ENCODE measurements at regions not wholly inside any gene's neighbourhood (a gene's known extent, or its start where the extent isn't known, plus 50 kb on each side); places are given as distances from the start of the nearest gene placed in this dataset.
"Not testable (repeated sequence)": the region's sequence is repeated elsewhere in the genome, so short reads cannot be mapped to it uniquely, and the experiment has no call there.

DNA sequence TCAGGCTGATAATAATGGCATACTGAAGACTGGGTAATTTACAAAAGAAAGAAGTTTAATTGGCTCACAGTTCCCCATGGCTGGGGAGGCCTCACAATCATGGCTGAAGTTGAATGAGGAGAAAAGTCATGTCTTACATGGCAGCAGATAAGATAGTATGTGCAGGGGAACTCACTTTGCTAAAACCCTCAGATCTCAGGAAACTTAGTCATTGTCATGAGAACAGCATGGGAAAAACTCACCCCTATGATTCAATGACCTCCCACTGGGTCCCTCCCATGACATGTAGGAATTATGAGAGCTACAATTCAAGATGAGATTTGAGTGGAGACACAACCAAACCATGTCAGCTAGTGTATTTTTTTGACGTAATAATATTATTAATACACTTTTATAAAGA, 149.8 kb upstream of the BOD1L1 start:
- no peak for DNase-seq
- Mint-ChIP-seq H3K27ac (no peak overlapping the region), H3K27me3 (ENCODE audit: low read depth) (peaks cover 2% of the 10 kb centered on the region), H3K4me3 (no peak overlapping the region), H3K4me1 (ENCODE audit: low read depth) (no peaks in the 10 kb centered on the region), H3K36me3 (ENCODE audit: low read depth) (no peaks in the 10 kb centered on the region), H3K9me3 (peaks cover 10% of the 10 kb centered on the region)
- CTCF ChIA-PET: no interaction called here
- intact Hi-C loops (cut with micrococcal nuclease): no loop called here

DNA sequence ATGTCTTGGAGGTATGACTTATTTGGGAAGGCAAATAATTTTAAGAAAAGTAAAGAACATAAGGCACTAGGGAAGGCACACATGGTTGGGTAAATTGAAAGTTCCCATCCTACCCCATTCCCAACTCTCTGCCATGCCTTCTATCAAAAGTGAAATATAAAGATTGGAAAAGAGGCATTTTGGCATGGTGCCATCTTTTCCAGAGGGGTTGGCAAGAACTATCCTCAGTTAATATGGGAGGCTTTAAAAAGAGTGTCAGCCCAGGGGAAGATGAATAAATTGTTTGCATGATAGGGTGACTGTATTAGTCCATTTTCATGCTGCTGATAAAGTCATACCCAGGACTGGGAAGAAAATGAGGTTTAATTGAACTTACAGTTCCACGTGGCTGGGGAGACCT, 150.8 kb upstream of the BOD1L1 start:
- Mint-ChIP-seq H3K4me3 (no peak overlapping the region), H3K4me1 (ENCODE audit: low read depth) (no peaks in the 10 kb centered on the region), H3K36me3 (ENCODE audit: low read depth) (no peaks in the 10 kb centered on the region), H3K27ac (no peak overlapping the region), H3K27me3 (ENCODE audit: low read depth) (peaks cover 4% of the 10 kb centered on the region), H3K9me3 (peaks cover 12% of the 10 kb centered on the region)
- intact Hi-C loops (cut with micrococcal nuclease): no loop called here
- CTCF ChIA-PET: no interaction called here
- no peak for DNase-seq

DNA sequence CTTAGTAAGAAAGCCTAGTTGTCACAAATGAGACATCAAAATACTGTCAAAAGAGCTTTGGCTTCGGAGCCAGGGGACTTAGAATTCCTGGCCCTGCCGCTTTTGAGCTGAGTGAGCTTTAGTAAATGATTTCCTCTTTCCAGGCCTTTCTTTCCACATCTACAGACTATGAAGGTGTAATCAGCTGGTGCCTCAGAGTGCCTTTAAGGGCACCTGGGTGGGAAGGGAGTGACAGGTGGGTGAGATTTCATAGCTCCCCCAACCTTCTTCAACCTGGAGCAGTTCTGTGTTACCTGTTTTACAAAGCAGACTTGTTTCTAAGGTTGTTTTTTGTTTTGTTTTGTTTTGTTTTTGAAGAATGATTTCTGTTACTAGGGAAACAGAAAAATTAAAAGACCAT, 154.7 kb upstream of the BOD1L1 start:
- Mint-ChIP-seq H3K9me3 (peaks cover 3% of the 10 kb centered on the region), H3K36me3 (ENCODE audit: low read depth) (no peaks in the 10 kb centered on the region), H3K4me3 (no peak overlapping the region), H3K27me3 (ENCODE audit: low read depth) (peaks cover 2% of the 10 kb centered on the region), H3K27ac (no peak overlapping the region), H3K4me1 (ENCODE audit: low read depth) (no peaks in the 10 kb centered on the region)
- DNase-seq: no peak
- intact Hi-C loops (cut with micrococcal nuclease): no loop called here
- CTCF ChIA-PET: no interaction called here

DNA sequence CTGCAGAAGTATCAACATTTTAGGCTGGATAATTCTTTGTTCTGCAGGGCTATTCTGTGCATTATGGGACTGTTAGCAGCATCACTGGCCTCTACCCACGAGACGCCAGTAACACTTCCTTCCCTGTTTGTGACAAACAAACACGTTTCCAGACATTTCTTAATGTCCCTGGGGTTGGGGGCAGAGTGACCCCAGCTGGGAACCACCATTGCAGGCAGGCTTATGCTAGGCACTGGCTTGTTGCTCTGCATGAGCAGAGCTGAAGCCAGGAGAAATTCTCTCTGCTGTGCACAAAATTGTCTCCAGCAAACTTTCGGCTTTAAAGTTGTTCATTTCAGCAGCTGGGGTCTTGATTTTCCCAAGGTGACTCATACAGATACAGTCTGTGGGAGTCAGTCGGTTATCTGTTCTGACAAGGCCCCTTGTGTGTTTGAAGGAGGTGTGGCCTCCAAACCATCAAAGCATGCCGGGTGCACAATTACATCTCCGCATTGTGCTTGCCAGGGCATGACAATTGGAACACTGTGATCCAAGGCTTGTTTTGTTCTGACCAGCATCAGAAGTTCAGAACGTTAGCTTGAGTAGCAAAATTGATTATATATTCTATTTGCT, 156.4 kb upstream of the BOD1L1 start:
- intact Hi-C loops (cut with micrococcal nuclease): no loop called here
- Mint-ChIP-seq H3K4me1 (ENCODE audit: low read depth) (no peaks in the 10 kb centered on the region), H3K27me3 (ENCODE audit: low read depth) (peaks cover 2% of the 10 kb centered on the region), H3K27ac (no peak overlapping the region), H3K4me3 (no peak overlapping the region), H3K36me3 (ENCODE audit: low read depth) (no peaks in the 10 kb centered on the region), H3K9me3 (peaks cover 2% of the 10 kb centered on the region)
- no peak for DNase-seq
- CTCF ChIA-PET: no interaction called here

DNA sequence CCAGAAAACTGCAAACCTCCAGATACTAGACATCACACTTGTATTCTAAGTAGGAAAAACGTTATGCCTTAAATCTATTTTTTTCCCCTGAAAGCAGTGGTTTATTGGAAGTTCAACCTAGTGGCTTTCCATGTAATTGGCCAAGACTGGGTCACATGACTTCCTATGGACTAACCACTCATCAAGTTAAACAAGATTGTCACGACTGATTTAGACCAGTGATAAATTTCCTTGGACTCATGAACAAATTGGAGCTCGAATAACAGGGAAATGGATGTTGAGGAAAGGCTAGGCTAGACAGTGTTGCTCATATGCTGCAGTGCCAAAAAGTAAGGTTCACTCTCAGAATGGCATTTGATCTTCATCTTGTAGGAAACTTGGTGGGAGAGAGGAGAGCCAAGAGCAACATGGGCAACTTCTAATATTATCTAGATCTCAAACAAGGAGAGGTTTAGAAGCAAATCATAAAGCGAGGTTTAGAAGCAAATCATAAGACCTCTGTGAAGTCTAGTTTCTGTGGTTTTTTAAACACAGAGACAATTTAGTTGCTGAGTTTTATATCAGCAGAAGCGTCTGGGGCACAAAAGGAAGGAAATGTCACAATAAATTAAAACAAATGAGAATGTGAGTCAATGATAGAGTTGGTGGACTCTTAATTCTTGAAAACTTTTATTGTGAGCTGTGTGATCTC, 165.6 kb upstream of the BOD1L1 start:
- DNase-seq: no peak
- Mint-ChIP-seq H3K27me3 (ENCODE audit: low read depth) (peaks cover 15% of the 10 kb centered on the region), H3K27ac (no peak overlapping the region), H3K9me3 (no peaks in the 10 kb centered on the region), H3K36me3 (ENCODE audit: low read depth) (no peaks in the 10 kb centered on the region), H3K4me3 (no peak overlapping the region), H3K4me1 (ENCODE audit: low read depth) (no peaks in the 10 kb centered on the region)
- intact Hi-C loops (cut with micrococcal nuclease): no loop called here
- CTCF ChIA-PET: no interaction called here

DNA sequence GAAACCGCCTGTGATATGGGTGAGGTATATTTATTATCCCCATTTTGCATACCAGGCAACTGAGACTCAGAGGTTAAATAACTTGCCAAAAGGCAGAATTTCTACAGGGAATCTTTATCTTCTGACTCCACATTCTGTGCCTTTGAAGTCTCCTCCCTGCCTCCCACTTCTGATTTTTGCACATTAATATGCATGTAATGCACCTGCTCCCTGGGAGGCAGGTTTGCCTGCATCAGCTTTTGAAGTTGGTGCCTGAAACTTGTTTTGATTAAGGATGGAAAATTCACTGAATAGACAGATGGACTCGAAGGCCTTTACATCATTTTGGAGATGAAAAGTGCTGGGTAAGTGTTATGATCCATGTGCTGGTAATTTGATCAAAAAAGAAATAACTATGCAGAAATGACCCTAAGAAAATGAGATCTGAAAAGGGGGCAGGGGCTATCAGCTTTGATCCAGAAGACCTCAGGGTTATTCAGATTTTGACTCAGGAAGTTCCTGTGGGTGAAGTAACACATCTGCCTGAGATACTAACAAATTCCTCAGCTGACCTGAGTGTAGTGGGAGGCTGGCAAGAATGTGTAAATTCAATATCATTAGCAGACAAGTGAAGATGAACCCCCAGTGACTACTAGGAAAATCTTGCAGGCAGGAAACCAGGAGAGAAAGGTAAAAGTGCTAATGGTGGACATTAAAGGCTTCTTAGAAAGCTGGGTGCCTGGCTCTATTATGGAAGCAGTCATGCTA, 167.5 kb upstream of the BOD1L1 start:
- intact Hi-C loops (cut with micrococcal nuclease): no loop called here
- Mint-ChIP-seq H3K9me3 (no peaks in the 10 kb centered on the region), H3K27me3 (ENCODE audit: low read depth) (peaks cover 15% of the 10 kb centered on the region), H3K36me3 (ENCODE audit: low read depth) (no peaks in the 10 kb centered on the region), H3K4me1 (ENCODE audit: low read depth) (no peaks in the 10 kb centered on the region), H3K4me3 (no peak overlapping the region), H3K27ac (no peak overlapping the region)
- CTCF ChIA-PET: no interaction called here
- DNase-seq: no peak

DNA sequence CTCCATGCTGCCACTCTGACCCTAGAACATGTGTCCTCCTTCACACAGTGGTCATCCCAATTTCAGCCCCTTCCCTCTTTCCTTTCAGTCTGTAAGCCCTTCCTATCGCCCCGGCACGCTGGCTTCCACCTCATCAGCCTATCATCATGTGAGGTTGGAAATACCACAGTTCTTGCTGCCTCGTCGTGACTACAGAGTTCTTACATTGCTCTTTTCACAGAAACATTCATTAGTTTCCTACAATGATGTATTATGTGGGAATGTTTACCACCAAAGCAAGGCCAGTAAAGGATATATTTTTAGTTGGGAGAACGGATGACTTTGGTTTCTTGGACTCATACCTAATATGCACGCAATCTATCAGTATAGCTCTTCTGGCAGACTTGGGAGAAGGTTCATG, 169.5 kb upstream of the BOD1L1 start:
- CTCF ChIA-PET: no interaction called here
- Mint-ChIP-seq H3K27me3 (ENCODE audit: low read depth) (peaks cover 9% of the 10 kb centered on the region), H3K27ac (no peak overlapping the region), H3K9me3 (no peaks in the 10 kb centered on the region), H3K4me1 (ENCODE audit: low read depth) (no peaks in the 10 kb centered on the region), H3K4me3 (no peak overlapping the region), H3K36me3 (ENCODE audit: low read depth) (no peaks in the 10 kb centered on the region)
- intact Hi-C loops (cut with micrococcal nuclease): no loop called here
- no peak for DNase-seq

DNA sequence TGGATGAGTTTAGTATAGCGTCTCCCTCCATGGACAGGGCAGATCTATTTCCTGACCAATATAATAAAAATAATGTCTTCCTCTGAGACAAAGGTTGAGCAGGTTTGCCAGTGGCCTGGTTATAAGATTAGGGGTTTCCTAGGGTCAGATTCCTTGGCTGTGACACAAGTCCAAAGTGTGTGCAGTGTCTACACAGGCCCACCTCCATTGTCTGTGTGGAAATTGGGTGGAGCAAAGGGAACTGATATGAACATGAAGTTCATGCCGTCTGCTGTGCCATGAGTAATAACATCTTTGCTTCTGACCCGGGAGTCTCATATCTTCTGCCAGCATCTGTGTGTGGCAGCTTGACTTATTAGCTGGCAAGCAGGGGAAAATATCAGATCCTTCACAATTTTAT, 187.7 kb upstream of the BOD1L1 start:
- H3K4me3 Mint-ChIP-seq: no peak overlapping the region
- no peak overlapping the region for H3K27ac Mint-ChIP-seq
- H3K9me3 Mint-ChIP-seq: no peaks in the 10 kb centered on the region
- H3K27me3 Mint-ChIP-seq (ENCODE audit: low read depth): no peaks in the 10 kb centered on the region
- intact Hi-C loops (cut with micrococcal nuclease): no loop called here
- DNase-seq: no peak
- H3K36me3 Mint-ChIP-seq (ENCODE audit: low read depth): no peaks in the 10 kb centered on the region
- H3K4me1 Mint-ChIP-seq (ENCODE audit: low read depth): no peaks in the 10 kb centered on the region
- CTCF ChIA-PET: no interaction called here

DNA sequence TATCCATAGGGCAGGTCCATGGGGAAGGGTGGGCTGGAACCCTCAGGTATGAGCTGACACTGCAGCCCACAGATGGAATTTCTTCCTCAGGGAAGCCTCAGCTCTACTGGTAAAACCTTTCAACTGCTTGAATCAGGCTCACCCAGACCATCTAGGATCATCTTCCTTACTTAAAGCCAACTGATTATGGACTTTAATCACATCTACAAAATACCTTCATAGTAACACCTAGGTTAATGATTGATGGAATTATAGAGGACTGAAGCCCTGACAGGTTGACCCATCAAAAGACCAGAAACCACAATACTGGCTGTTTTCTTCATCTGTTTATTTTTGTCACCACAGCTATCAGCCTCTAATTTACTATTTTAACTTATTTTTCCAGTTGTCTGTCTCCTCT, 188.9 kb upstream of the BOD1L1 start:
- DNase-seq: no peak
- Mint-ChIP-seq H3K9me3 (no peaks in the 10 kb centered on the region), H3K36me3 (ENCODE audit: low read depth) (no peaks in the 10 kb centered on the region), H3K27me3 (ENCODE audit: low read depth) (no peaks in the 10 kb centered on the region), H3K27ac (no peak overlapping the region), H3K4me1 (ENCODE audit: low read depth) (no peaks in the 10 kb centered on the region), H3K4me3 (no peak overlapping the region)
- intact Hi-C loops (cut with micrococcal nuclease): no loop called here
- CTCF ChIA-PET: no interaction called here

DNA sequence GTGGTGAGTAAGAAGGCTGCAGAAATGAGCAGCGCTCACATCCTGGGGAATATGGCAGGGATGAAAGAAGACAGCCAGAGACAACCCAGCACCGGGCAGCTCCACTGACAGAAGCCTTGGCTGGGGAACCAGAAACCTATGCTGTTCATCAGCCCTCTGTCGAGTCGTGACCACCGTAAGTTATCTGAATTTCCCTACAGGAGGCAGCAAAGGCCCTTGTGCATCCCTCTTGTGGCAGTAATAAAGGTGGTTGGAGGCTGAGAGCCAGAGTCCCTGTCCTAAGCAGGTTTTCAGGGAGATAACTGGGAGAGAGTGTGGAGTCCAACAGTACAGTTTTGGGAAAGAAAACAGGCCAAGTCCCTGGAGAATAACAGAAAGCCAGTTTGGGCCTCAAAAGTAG, 194.0 kb upstream of the BOD1L1 start:
- CTCF ChIA-PET: no interaction called here
- Mint-ChIP-seq H3K36me3 (ENCODE audit: low read depth) (peaks cover 2% of the 10 kb centered on the region), H3K9me3 (peaks cover 14% of the 10 kb centered on the region), H3K4me3 (no peak overlapping the region), H3K4me1 (ENCODE audit: low read depth) (no peaks in the 10 kb centered on the region), H3K27ac (no peak overlapping the region), H3K27me3 (ENCODE audit: low read depth) (no peaks in the 10 kb centered on the region)
- intact Hi-C loops (cut with micrococcal nuclease): no loop called here
- DNase-seq: no peak

DNA sequence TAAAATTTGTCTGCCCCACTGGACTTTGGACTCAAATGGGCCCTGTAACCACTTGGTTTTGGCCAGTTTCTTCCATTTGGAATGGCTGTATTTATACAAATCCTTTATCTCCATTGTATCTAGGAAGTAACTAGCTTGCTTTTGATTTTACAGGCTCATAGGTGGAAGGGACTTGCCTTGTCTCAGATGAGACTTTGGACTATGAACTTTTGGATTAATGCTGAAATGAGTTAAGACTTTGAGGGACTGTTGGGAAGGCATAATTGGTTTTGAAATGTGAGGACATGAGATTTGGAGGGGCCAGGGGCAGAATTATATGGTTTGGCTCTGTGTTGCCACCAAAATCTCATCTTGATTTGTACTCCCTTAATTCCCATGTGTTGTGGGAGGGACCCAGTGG, 198.3 kb upstream of the BOD1L1 start:
- H3K36me3 Mint-ChIP-seq (ENCODE audit: low read depth); CTCF ChIA-PET; DNase-seq; H3K4me1 Mint-ChIP-seq (ENCODE audit: low read depth); H3K4me3 Mint-ChIP-seq; intact Hi-C loops (cut with micrococcal nuclease); H3K27ac Mint-ChIP-seq; H3K27me3 Mint-ChIP-seq (ENCODE audit: low read depth): not testable (repeated sequence)
- H3K9me3 Mint-ChIP-seq: peaks cover 14% of the 10 kb centered on the region

DNA sequence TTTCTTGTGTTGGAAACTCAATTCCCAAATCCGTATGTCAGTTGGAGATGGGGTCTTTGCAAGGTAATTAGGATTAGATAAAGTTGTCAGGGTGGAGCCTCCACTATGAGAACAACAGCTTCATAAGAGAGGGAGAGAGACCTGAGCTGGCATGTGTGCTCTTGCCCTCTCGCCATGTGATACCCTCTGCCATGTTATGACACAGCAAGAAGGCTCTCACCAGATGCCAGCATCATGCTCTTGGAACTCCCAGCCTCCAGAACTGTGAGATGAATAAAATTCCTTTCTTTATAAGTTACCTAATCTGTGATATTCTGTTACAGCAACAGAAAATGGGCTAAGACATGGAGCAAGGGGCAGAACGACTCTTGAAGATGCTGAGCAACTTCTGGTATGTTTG, 201.9 kb upstream of the BOD1L1 start:
- Mint-ChIP-seq H3K4me1 (ENCODE audit: low read depth) (no peaks in the 10 kb centered on the region), H3K36me3 (ENCODE audit: low read depth) (peaks cover 2% of the 10 kb centered on the region), H3K27me3 (ENCODE audit: low read depth) (peaks cover 3% of the 10 kb centered on the region), H3K9me3 (peaks cover 3% of the 10 kb centered on the region), H3K4me3 (no peak overlapping the region), H3K27ac (no peak overlapping the region)
- CTCF ChIA-PET: interaction anchor here (0.6 kb wide), 1 partner anchor 40 kb away, joined by 3 read pairs; no protein-coding TSS in a partner anchor
- intact Hi-C loops (cut with micrococcal nuclease): no loop called here
- no peak for DNase-seq

DNA sequence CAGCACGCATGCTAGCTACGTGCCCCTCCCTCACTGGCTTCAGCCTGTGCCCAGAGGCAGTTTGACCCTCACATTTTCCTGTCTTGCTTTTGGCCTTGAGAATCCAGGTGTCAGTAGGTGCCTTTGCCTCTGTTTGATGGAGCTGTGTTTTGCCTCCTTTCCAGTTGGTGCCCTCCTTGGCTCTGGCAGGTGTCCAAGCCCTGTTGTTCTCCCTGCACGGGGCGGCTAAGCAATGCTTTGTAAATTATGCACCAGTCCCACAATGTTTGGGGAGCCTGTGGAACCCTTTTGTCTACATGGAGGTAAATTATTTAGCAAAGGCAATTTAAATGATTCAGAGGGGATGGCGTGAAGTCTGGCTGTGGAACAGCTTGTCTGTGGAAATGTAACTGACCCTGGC, 202.9 kb upstream of the BOD1L1 start:
- Mint-ChIP-seq H3K9me3 (no peaks in the 10 kb centered on the region), H3K27me3 (ENCODE audit: low read depth) (peaks cover 3% of the 10 kb centered on the region), H3K4me3 (no peak overlapping the region), H3K4me1 (ENCODE audit: low read depth) (no peaks in the 10 kb centered on the region), H3K36me3 (ENCODE audit: low read depth) (no peaks in the 10 kb centered on the region), H3K27ac (no peak overlapping the region)
- intact Hi-C loops (cut with micrococcal nuclease): no loop called here
- CTCF ChIA-PET: no interaction called here
- no peak for DNase-seq
